NT2/D1 (cell line): ENCODE measurements at regions not wholly inside any gene's neighbourhood (a gene's known extent, or its start where the extent isn't known, plus 50 kb on each side); places are given as distances from the start of the nearest gene placed in this dataset.

ENCODE experiments used
- DNase-seq: peaks from one replicate; pipeline ENCODE4 v3.0.0-alpha.2; 2011; ENCODE audit warnings: low read depth, low spot score
- H3K27me3 ChIP-seq: 2 replicates; pipeline ENCODE4 v1.6.0; 2011; ENCODE audit warnings: mild to moderate bottlenecking; ENCODE audit not compliant: insufficient read length, insufficient read depth
- H3K36me3 ChIP-seq: 2 replicates; pipeline ENCODE4 v1.6.1; 2011; ENCODE audit warnings: mild to moderate bottlenecking, low read length, mixed read lengths; ENCODE audit not compliant: insufficient read depth, insufficient read length
- H3K4me1 ChIP-seq: 2 replicates; pipeline ENCODE4 v1.5.1; 2011; ENCODE audit not compliant: insufficient read depth, insufficient read length
- H3K4me3 ChIP-seq: 2 replicates; pipeline ENCODE4 v1.5.1; 2011; ENCODE audit warnings: low read depth; ENCODE audit not compliant: insufficient read length
- H3K9ac ChIP-seq: 2 replicates; pipeline ENCODE4 v1.6.0; 2011; ENCODE audit warnings: low read depth; ENCODE audit not compliant: insufficient read length
- H3K9me3 ChIP-seq: 2 replicates; pipeline ENCODE4 v1.5.1; 2011; ENCODE audit warnings: mild to moderate bottlenecking, low read length; ENCODE audit not compliant: insufficient read depth
- SUZ12 ChIP-seq: IDR thresholded peaks from 2 replicates; pipeline ENCODE4 v1.6.1; 2011; ENCODE audit not compliant: insufficient read length, insufficient read depth; ENCODE audit errors: extremely low read depth
- YY1 ChIP-seq: IDR thresholded peaks from 2 replicates; pipeline ENCODE4 v1.6.1; 2011; ENCODE audit not compliant: insufficient read length, insufficient read depth
- ZNF274 ChIP-seq: IDR thresholded peaks from 2 replicates; pipeline ENCODE4 v1.6.1; 2011; ENCODE audit warnings: mild to moderate bottlenecking, low read depth, low read length

GRCh38 chr4:169826634-169827187 is 69.0 kb upstream of the HPF1 start:
- TF ChIP-seq ZNF274 (no peak), YY1 (no peak), SUZ12 (no peak)

GRCh38 chr4:169823685-169824084 is 65.9 kb upstream of the HPF1 start:
- Histone ChIP-seq H3K9ac (no peak overlapping the region), H3K4me3 (no peak overlapping the region), H3K36me3 (no peaks in the 10 kb centered on the region), H3K9me3 (no peaks in the 10 kb centered on the region), H3K4me1 (no peaks in the 10 kb centered on the region), H3K27me3 (no peaks in the 10 kb centered on the region)
- TF ChIP-seq YY1 (no peak), SUZ12 (no peak), ZNF274 (no peak)
- DNase-seq: peak; percentile 25

More at GRCh38 chr4:169826634-169827187, 69.0 kb upstream of the HPF1 start:
- DNase-seq: no peak
- Histone ChIP-seq H3K4me1 (no peaks in the 10 kb centered on the region), H3K4me3 (no peak overlapping the region), H3K36me3 (no peaks in the 10 kb centered on the region), H3K9ac (no peak overlapping the region), H3K27me3 (no peaks in the 10 kb centered on the region), H3K9me3 (no peaks in the 10 kb centered on the region)

DNA sequence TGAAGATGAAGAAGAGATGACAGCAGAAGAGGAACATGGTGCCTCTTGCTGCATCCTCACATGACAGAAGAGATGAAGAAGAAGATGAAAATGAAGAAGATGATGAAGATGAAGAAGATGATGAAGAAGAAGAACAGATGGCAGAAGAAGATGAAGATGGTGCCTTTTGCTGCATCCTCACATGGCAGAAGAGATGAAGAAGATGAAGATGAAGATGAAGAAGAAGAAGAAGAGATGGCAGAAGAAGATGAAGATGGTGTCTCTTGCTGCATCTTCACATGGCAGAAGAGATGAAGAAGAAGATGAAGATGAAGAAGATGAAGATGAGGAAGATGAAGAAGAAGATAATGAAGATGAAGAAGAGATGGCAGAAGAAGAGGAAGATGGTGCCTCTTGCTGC is 63.7 kb upstream of the HPF1 start:
- no peak for DNase-seq
- Histone ChIP-seq H3K9me3 (no peaks in the 10 kb centered on the region), H3K36me3 (no peaks in the 10 kb centered on the region), H3K4me3 (no peak overlapping the region), H3K4me1 (no peaks in the 10 kb centered on the region), H3K9ac (no peak overlapping the region), H3K27me3 (no peaks in the 10 kb centered on the region)
- no peak for TF ChIP-seq YY1
- TF ChIP-seq SUZ12: no peak
- TF ChIP-seq ZNF274: no peak

GRCh38 chr4:169818063-169818679 is 60.4 kb upstream of the HPF1 start:
- TF ChIP-seq ZNF274: no peak
- TF ChIP-seq SUZ12: no peak
- TF ChIP-seq YY1: no peak
- no peak for DNase-seq
- Histone ChIP-seq H3K9me3 (no peaks in the 10 kb centered on the region), H3K27me3 (no peaks in the 10 kb centered on the region), H3K4me1 (no peaks in the 10 kb centered on the region), H3K9ac (no peak overlapping the region), H3K4me3 (no peak overlapping the region), H3K36me3 (no peaks in the 10 kb centered on the region)

DNA sequence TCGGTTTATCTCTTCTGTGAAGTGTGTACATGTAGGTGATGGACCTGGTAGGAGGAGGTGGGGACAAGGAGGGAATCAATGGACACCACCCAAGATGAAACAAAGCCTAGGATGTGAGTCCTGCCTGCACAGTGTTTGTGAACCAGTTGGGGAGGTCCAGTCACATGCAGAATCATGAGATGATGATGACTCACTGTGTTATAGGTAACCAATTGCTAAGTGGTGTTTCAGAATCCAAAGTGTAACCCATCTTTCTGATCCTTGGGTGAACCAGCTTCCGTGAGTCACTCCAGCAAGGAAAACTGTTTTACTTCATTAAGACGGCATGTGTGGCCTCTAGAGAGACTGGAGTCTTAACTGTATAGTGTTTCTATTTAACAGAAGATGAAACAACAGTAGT is 57.9 kb upstream of the HPF1 start:
- Histone ChIP-seq H3K36me3 (no peaks in the 10 kb centered on the region), H3K4me1 (no peaks in the 10 kb centered on the region)
- DNase-seq: no peak

DNA sequence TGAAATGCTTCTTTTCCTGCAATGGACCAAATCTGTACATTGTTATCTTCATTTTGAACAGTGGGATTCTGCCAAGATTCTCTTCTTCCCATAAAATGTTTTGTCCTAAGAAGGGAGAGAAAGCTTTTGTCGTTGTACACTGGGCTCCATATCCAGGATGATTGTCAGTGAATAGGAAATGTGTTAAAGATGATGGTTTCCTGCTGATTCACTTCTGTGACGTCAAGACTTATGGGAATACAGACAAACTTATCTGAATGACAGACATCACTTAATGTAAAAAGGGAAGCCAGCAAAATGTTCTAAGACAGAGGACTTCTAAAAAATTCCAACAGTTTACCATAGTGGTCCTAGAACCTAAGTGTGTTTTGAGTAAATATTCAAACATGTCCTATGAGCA is 53.7 kb upstream of the HPF1 start:
- H3K4me3 ChIP-seq: no peak overlapping the region
- no peaks in the 10 kb centered on the region for H3K27me3 ChIP-seq
- no peak for DNase-seq
- no peak for TF ChIP-seq SUZ12
- TF ChIP-seq ZNF274: no peak
- TF ChIP-seq YY1: no peak
- H3K9me3 ChIP-seq: no peaks in the 10 kb centered on the region
- no peaks in the 10 kb centered on the region for H3K4me1 ChIP-seq
- H3K9ac ChIP-seq: no peak overlapping the region
- H3K36me3 ChIP-seq: no peaks in the 10 kb centered on the region

More for the DNA sequence above, 57.9 kb upstream of the HPF1 start:
- TF ChIP-seq ZNF274: no peak
- TF ChIP-seq SUZ12: no peak
- TF ChIP-seq YY1: no peak
- no peak overlapping the region for H3K9ac ChIP-seq
- no peaks in the 10 kb centered on the region for H3K9me3 ChIP-seq
- no peak overlapping the region for H3K4me3 ChIP-seq
- H3K27me3 ChIP-seq: no peaks in the 10 kb centered on the region

DNA sequence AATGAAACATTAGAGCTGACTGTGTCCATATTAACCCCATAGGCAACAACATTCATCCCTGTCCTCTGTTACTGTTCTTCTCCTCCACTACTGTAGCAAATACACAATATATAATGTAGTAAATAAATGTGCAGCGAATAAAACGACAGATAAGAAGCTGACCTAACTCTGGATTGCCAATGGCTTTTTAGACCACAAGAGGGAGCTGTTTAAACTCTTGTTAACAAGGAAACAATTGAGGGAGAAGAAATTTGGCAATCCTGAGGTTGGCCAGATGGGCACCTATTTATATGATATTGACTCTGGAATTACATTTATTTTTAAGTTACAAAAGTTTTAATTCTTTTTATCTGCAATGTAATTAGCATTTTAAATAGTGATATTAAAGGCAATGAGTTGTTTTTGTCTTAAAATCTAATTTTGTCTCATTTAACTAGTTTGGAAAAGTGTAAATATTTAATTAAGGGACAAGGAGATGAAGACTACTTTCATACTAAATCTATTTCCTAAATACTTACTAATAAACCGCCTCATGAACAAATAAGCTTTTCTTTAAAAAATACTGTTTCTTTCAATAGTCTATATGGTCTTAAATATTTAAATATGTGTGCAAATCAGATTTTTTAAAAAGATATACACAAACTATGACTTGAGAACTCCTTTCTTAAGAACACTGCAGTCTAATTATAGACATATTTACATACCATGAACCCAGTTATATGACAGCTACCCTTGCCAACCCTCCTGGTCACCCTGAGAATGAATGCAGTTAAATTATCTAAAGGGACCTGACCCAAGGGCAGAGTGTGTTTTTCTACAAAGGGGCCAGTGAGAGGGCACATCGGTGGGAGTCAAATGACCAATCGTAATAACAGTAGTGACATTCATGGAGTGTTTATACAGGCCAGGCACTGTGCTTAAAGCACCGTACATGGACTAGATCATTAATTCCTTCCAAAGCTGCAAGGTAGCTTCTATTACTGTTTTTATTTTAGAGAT is 52.9 kb upstream of the HPF1 start:
- Histone ChIP-seq H3K4me1 (no peaks in the 10 kb centered on the region), H3K9ac (no peak overlapping the region), H3K4me3 (no peak overlapping the region), H3K9me3 (peaks cover 5% of the 10 kb centered on the region; the same call in 1 of the 2 replicates), H3K36me3 (no peaks in the 10 kb centered on the region), H3K27me3 (no peaks in the 10 kb centered on the region)
- peak; percentile 50 for DNase-seq
- no peak for TF ChIP-seq YY1
- TF ChIP-seq ZNF274: no peak
- TF ChIP-seq SUZ12: no peak
